ENCODE measurements at regions not wholly inside any gene's neighbourhood (a gene's known extent, or its start where the extent isn't known, plus 50 kb on each side); places are given as distances from the start of the nearest gene placed in this dataset.

DNA sequence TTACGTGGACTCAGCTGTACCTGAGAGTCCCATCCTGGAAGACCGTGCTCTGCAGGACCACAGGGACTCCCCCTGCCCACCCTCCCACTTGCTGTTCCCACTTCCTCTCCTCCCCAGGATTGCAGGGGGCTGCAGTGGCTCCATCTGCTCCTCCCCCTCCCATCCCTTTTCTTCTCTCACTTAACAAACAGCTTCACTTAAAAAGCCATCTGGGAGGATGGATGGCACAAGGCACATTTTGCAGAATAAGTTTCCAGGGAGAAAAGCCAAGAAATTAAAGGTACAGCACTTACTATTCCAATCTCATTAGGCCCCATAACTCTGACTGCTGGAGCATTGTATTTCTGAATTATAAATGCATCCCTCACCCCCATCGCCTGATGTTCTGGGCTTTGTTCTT lies 458.7 kb downstream of the PTPRU start:
- Mint-ChIP-seq H3K27me3 (ENCODE audit: low read depth) (peaks cover 10% of the 10 kb centered on the region), H3K4me3 (ENCODE audit: unreplicated experiment) (no peak overlapping the region), H3K4me1 (ENCODE audit: low read depth) (peaks cover 3% of the 10 kb centered on the region), H3K27ac (ENCODE audit: unreplicated experiment) (no peak overlapping the region), H3K36me3 (ENCODE audit: low read depth) (no peaks in the 10 kb centered on the region), H3K9me3 (ENCODE audit: low read depth) (peaks cover 9% of the 10 kb centered on the region)
- DNase-seq (ENCODE audit: low spot score), result no peak
- TF ChIP-seq, protein P1, sequence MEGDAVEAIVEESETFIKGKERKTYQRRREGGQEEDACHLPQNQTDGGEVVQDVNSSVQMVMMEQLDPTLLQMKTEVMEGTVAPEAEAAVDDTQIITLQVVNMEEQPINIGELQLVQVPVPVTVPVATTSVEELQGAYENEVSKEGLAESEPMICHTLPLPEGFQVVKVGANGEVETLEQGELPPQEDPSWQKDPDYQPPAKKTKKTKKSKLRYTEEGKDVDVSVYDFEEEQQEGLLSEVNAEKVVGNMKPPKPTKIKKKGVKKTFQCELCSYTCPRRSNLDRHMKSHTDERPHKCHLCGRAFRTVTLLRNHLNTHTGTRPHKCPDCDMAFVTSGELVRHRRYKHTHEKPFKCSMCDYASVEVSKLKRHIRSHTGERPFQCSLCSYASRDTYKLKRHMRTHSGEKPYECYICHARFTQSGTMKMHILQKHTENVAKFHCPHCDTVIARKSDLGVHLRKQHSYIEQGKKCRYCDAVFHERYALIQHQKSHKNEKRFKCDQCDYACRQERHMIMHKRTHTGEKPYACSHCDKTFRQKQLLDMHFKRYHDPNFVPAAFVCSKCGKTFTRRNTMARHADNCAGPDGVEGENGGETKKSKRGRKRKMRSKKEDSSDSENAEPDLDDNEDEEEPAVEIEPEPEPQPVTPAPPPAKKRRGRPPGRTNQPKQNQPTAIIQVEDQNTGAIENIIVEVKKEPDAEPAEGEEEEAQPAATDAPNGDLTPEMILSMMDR (IDR thresholded peaks at IDR 0.05), result no peak

GRCh38 chr1:29691499-29691898 lies 455.2 kb downstream of the PTPRU start:
- peaks cover 19% of the 10 kb centered on the region for H3K4me1 Mint-ChIP-seq (ENCODE audit: low read depth)
- no peak overlapping the region for H3K4me3 Mint-ChIP-seq (ENCODE audit: unreplicated experiment)
- DNase-seq (ENCODE audit: low spot score), result no peak
- H3K27ac Mint-ChIP-seq (ENCODE audit: unreplicated experiment), result no peak overlapping the region
- peaks cover 9% of the 10 kb centered on the region for H3K9me3 Mint-ChIP-seq (ENCODE audit: low read depth)
- TF ChIP-seq, protein P1 (IDR thresholded peaks at IDR 0.05), result no peak
- no peaks in the 10 kb centered on the region for H3K36me3 Mint-ChIP-seq (ENCODE audit: low read depth)
- no peaks in the 10 kb centered on the region for H3K27me3 Mint-ChIP-seq (ENCODE audit: low read depth)

DNA sequence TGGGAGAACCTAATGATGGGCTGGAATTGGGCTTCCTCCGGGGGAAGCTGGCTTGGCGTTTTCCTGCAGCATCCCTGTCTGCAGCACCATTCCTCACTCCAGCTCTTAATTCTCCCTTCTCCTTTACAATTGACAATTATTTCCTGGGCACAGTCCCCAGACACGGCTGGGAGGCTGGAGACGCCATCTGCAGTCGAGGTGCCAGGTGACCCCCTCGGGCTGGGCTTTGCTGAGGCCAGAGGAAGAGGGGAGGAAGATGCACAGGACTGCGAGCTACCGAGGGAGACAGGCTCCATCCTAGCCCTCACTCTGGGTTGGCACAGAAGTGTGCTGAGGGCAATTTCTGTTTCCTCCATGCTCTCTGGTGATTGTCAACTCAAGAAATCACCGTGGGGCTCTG lies 453.8 kb downstream of the PTPRU start:
- TF ChIP-seq, protein P1 (IDR thresholded peaks at IDR 0.05), result no peak
- Mint-ChIP-seq H3K9me3 (ENCODE audit: low read depth) (peaks cover 9% of the 10 kb centered on the region), H3K27me3 (ENCODE audit: low read depth) (no peaks in the 10 kb centered on the region), H3K36me3 (ENCODE audit: low read depth) (no peaks in the 10 kb centered on the region), H3K4me3 (ENCODE audit: unreplicated experiment) (no peak overlapping the region), H3K27ac (ENCODE audit: unreplicated experiment) (no peak overlapping the region), H3K4me1 (ENCODE audit: low read depth) (peaks cover 25% of the 10 kb centered on the region)
- no peak for DNase-seq (ENCODE audit: low spot score)

GRCh38 chr1:29689372-29690030 lies 453.2 kb downstream of the PTPRU start:
- peaks cover 9% of the 10 kb centered on the region for H3K9me3 Mint-ChIP-seq (ENCODE audit: low read depth)
- DNase-seq (ENCODE audit: low spot score), result no peak
- H3K27me3 Mint-ChIP-seq (ENCODE audit: low read depth), result no peaks in the 10 kb centered on the region
- TF ChIP-seq, protein P1 (IDR thresholded peaks at IDR 0.05), result peak; percentile 34
- H3K36me3 Mint-ChIP-seq (ENCODE audit: low read depth), result no peaks in the 10 kb centered on the region
- peaks cover 25% of the 10 kb centered on the region for H3K4me1 Mint-ChIP-seq (ENCODE audit: low read depth)
- H3K4me3 Mint-ChIP-seq (ENCODE audit: unreplicated experiment), result no peak overlapping the region
- no peak overlapping the region for H3K27ac Mint-ChIP-seq (ENCODE audit: unreplicated experiment)

DNA sequence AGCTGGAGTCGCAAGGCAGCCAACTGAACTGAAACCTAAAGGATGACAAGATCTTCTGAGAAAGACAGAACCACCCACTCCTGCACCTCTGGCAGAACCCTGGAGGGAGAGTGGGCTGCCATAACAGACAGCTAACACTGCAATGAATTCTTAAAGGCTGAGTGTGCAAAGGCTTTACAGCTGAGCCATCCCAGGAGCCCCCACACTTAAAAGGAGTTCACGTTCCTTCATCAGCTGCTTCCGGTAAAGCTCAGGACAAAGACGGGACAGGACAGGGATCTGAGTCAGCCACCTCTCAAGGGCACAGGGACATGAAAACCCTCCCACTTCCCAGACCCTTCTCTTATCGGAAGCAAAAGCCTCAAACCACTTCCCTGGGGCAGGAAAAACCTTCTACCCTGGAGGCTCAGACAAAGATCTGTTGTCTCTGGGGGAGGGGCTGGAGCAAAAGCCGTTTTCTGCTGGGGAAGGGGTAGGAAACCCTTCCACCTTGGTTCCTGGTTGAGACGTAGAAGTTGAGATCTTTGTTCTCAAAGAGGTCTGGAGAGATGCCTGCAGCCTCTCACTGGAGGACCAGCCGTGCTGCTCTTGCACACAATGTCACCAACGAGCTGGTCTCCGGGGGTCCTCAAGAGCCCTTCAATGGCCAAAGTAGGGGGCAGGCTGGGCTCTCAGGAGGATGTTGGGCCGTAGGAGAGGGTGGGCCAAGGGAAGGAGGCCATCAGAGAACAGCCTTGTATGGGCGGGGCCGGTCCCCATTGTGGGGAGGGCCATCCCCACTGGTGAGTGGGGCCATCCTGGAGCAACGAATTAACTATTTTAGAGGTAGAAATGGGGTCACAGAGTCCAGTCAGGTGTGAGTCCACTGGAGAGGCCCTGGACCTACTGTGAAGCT lies 452.4 kb downstream of the PTPRU start:
- H3K4me3 Mint-ChIP-seq (ENCODE audit: unreplicated experiment), result no peak overlapping the region
- no peaks in the 10 kb centered on the region for H3K27me3 Mint-ChIP-seq (ENCODE audit: low read depth)
- H3K9me3 Mint-ChIP-seq (ENCODE audit: low read depth), result peaks cover 7% of the 10 kb centered on the region
- H3K4me1 Mint-ChIP-seq (ENCODE audit: low read depth), result peaks cover 25% of the 10 kb centered on the region
- H3K27ac Mint-ChIP-seq (ENCODE audit: unreplicated experiment), result peak overlapping the region; percentile 18
- no peak for DNase-seq (ENCODE audit: low spot score)
- TF ChIP-seq, protein P1 (IDR thresholded peaks at IDR 0.05), result no peak
- no peaks in the 10 kb centered on the region for H3K36me3 Mint-ChIP-seq (ENCODE audit: low read depth)
